ENCODE measurements at regions not wholly inside any gene's neighbourhood (a gene's known extent, or its start where the extent isn't known, plus 50 kb on each side); places are given as distances from the start of the nearest gene placed in this dataset.

DNA sequence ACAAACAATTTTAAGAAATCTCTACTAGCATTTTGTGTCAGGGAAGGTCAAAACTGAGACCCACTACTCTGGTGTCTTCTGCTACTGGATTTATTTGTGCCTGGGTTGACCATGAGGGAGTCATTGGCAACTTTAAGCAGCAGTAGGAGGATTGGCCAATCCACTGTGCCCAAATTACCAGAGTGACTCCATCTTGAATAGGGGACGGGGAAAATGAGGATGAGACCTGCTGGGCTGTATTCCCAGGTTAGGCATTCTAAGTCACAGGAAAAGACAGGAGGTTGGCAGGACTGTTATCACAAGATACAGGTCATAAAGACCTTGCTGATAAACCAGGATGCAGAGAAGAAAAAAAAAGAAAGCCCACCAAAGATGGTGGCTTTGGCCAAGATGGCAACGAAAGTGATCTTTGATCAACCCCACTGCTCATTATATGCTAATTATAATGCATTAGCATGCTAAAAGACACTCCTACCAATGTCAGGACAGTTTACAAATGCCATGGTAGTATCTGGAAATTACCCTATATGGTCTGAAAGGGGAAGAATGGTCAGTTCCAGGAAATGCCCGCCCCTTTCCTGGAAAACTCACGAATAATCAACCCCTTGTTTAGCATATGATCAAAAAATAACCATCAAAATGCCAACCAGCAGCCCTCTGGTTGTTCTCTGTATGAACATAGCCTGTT lies 200.9 kb downstream of the LTN1 start (continued):
- TF ChIP-seq ZNF671 (CRISPR knock-in tag; IDR thresholded peaks at IDR 0.05): no peak

DNA sequence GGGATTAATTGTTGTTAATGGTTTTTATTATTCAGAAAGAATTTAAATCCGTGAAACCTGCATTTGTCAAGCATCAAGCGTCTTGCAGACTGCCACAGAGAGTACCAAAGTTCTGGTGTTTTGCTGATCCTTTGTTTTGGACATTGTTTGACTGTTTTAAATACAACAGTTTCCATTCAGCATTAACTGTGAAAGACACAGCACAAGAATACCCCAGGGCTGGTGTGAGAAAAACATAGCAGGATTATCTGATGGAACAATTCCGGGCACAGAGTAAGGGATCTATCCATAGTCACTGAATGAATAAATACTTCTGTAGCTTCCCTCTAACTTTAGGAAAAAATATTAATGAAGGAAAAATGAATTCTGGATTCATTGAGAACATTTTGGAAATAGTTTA lies 202.3 kb downstream of the LTN1 start:
- no peak overlapping the region for H3K4me3 Mint-ChIP-seq
- H3K9me3 Mint-ChIP-seq: peaks cover 12% of the 10 kb centered on the region
- ChIA-PET POLR2A (no interaction called here), CTCF (no interaction called here)
- no peak for DNase-seq (ENCODE audit: low spot score)
- no peak for ATAC-seq
- H3K27ac Mint-ChIP-seq: no peak overlapping the region
- H3K4me1 Mint-ChIP-seq: peaks cover 16% of the 10 kb centered on the region
- peaks cover 8% of the 10 kb centered on the region for H3K36me3 Mint-ChIP-seq
- no peak for TF ChIP-seq OVOL2 (CRISPR knock-in tag; IDR thresholded peaks at IDR 0.05; ENCODE audit: borderline replicate concordance)
- TF ChIP-seq HMGA2 (CRISPR knock-in tag; IDR thresholded peaks at IDR 0.05): no peak
- TF ChIP-seq, protein P1, sequence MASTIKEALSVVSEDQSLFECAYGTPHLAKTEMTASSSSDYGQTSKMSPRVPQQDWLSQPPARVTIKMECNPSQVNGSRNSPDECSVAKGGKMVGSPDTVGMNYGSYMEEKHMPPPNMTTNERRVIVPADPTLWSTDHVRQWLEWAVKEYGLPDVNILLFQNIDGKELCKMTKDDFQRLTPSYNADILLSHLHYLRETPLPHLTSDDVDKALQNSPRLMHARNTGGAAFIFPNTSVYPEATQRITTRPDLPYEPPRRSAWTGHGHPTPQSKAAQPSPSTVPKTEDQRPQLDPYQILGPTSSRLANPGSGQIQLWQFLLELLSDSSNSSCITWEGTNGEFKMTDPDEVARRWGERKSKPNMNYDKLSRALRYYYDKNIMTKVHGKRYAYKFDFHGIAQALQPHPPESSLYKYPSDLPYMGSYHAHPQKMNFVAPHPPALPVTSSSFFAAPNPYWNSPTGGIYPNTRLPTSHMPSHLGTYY (CRISPR knock-in tag; IDR thresholded peaks at IDR 0.05): no peak
- TF ChIP-seq, protein P2, sequence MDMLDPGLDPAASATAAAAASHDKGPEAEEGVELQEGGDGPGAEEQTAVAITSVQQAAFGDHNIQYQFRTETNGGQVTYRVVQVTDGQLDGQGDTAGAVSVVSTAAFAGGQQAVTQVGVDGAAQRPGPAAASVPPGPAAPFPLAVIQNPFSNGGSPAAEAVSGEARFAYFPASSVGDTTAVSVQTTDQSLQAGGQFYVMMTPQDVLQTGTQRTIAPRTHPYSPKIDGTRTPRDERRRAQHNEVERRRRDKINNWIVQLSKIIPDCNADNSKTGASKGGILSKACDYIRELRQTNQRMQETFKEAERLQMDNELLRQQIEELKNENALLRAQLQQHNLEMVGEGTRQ (CRISPR knock-in tag; IDR thresholded peaks at IDR 0.05): no peak
- no peak for TF ChIP-seq ZNF396 (CRISPR knock-in tag; IDR thresholded peaks at IDR 0.05; ENCODE audit: borderline replicate concordance)
- no peak for TF ChIP-seq ZNF317 (CRISPR knock-in tag; IDR thresholded peaks at IDR 0.05; ENCODE audit: borderline replicate concordance, low read depth)
- TF ChIP-seq GTF2I (CRISPR knock-in tag; conservative IDR thresholded peaks at IDR 0.05): no peak
- TF ChIP-seq, protein P3, sequence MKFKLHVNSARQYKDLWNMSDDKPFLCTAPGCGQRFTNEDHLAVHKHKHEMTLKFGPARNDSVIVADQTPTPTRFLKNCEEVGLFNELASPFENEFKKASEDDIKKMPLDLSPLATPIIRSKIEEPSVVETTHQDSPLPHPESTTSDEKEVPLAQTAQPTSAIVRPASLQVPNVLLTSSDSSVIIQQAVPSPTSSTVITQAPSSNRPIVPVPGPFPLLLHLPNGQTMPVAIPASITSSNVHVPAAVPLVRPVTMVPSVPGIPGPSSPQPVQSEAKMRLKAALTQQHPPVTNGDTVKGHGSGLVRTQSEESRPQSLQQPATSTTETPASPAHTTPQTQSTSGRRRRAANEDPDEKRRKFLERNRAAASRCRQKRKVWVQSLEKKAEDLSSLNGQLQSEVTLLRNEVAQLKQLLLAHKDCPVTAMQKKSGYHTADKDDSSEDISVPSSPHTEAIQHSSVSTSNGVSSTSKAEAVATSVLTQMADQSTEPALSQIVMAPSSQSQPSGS (CRISPR knock-in tag; IDR thresholded peaks at IDR 0.05; ENCODE audit: borderline replicate concordance, low read depth): no peak
- TF ChIP-seq ZNF263 (CRISPR knock-in tag; IDR thresholded peaks at IDR 0.05; ENCODE audit: low read depth): no peak
- TF ChIP-seq CREB1 (CRISPR knock-in tag; IDR thresholded peaks at IDR 0.05): no peak
- H3K27me3 Mint-ChIP-seq (ENCODE audit: low read depth): no peaks in the 10 kb centered on the region; the same call in 1 of the 2 replicates

DNA sequence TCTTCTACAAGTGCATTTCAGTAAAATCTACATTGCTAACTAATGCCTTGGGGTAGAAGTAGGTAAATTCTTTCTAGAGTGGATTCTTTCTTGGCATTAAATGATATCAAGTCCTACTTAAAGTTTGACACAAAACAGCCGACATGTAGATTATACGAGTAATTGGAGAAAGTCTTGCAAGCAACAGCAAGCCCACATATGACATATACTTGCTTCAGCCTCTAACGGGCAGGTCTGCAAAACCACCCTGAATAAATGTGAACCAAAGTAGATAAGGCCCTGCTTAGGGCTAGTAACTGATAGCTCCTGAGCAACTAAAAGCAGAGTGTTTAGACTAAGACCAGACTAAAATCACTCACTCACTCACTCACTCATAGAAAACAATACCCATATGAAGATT lies 203.2 kb downstream of the LTN1 start:
- H3K4me1 Mint-ChIP-seq: peaks cover 9% of the 10 kb centered on the region
- peaks cover 16% of the 10 kb centered on the region for H3K36me3 Mint-ChIP-seq
- H3K4me3 Mint-ChIP-seq: no peak overlapping the region
- DNase-seq (ENCODE audit: low spot score) (no peak), ATAC-seq (no peak)
- peaks cover 20% of the 10 kb centered on the region for H3K9me3 Mint-ChIP-seq
- no peaks in the 10 kb centered on the region for H3K27me3 Mint-ChIP-seq (ENCODE audit: low read depth)
- H3K27ac Mint-ChIP-seq: no peak overlapping the region
- CTCF ChIA-PET: interaction anchor here (0.8 kb wide), 1 partner anchor 44 kb away, joined by 3 read pairs; no protein-coding TSS in a partner anchor
- POLR2A ChIA-PET: no interaction called here
- no peak for TF ChIP-seq RORB (CRISPR knock-in tag; IDR thresholded peaks at IDR 0.05)
- TF ChIP-seq ZNF671 (CRISPR knock-in tag; IDR thresholded peaks at IDR 0.05): no peak
- TF ChIP-seq JAZF1 (CRISPR knock-in tag; IDR thresholded peaks at IDR 0.05): no peak
- TF ChIP-seq, protein P4, sequence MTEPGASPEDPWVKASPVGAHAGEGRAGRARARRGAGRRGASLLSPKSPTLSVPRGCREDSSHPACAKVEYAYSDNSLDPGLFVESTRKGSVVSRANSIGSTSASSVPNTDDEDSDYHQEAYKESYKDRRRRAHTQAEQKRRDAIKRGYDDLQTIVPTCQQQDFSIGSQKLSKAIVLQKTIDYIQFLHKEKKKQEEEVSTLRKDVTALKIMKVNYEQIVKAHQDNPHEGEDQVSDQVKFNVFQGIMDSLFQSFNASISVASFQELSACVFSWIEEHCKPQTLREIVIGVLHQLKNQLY (CRISPR knock-in tag; IDR thresholded peaks at IDR 0.05): no peak
- TF ChIP-seq, protein P5, sequence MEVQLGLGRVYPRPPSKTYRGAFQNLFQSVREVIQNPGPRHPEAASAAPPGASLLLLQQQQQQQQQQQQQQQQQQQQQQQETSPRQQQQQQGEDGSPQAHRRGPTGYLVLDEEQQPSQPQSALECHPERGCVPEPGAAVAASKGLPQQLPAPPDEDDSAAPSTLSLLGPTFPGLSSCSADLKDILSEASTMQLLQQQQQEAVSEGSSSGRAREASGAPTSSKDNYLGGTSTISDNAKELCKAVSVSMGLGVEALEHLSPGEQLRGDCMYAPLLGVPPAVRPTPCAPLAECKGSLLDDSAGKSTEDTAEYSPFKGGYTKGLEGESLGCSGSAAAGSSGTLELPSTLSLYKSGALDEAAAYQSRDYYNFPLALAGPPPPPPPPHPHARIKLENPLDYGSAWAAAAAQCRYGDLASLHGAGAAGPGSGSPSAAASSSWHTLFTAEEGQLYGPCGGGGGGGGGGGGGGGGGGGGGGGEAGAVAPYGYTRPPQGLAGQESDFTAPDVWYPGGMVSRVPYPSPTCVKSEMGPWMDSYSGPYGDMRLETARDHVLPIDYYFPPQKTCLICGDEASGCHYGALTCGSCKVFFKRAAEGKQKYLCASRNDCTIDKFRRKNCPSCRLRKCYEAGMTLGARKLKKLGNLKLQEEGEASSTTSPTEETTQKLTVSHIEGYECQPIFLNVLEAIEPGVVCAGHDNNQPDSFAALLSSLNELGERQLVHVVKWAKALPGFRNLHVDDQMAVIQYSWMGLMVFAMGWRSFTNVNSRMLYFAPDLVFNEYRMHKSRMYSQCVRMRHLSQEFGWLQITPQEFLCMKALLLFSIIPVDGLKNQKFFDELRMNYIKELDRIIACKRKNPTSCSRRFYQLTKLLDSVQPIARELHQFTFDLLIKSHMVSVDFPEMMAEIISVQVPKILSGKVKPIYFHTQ (CRISPR knock-in tag; IDR thresholded peaks at IDR 0.05): no peak
- no peak for TF ChIP-seq TEAD4 (CRISPR knock-in tag; IDR thresholded peaks at IDR 0.05)
- no peak for TF ChIP-seq SMAD4 (CRISPR knock-in tag; IDR thresholded peaks at IDR 0.05)
- no peak for TF ChIP-seq ZNF138 (CRISPR knock-in tag; conservative IDR thresholded peaks at IDR 0.05)
- no peak for TF ChIP-seq ZNF396 (CRISPR knock-in tag; IDR thresholded peaks at IDR 0.05; ENCODE audit: borderline replicate concordance)
- no peak for TF ChIP-seq ZNF423 (CRISPR knock-in tag; IDR thresholded peaks at IDR 0.05)
- TF ChIP-seq ZNF121 (CRISPR knock-in tag; IDR thresholded peaks at IDR 0.05): no peak
- no peak for TF ChIP-seq MXD4 (CRISPR knock-in tag; IDR thresholded peaks at IDR 0.05; ENCODE audit: borderline replicate concordance)
- TF ChIP-seq CREM (CRISPR knock-in tag; IDR thresholded peaks at IDR 0.05): no peak
- TF ChIP-seq HMGA2 (CRISPR knock-in tag; IDR thresholded peaks at IDR 0.05): no peak
- no peak for TF ChIP-seq MYBL2 (CRISPR knock-in tag; IDR thresholded peaks at IDR 0.05)
- TF ChIP-seq GRHL2 (CRISPR knock-in tag; IDR thresholded peaks at IDR 0.05; ENCODE audit: insufficient replicate concordance, severe bottlenecking): no peak
- no peak for TF ChIP-seq FOXJ3 (CRISPR knock-in tag; IDR thresholded peaks at IDR 0.05; ENCODE audit: borderline replicate concordance)
- no peak for TF ChIP-seq ESRRA (CRISPR knock-in tag; IDR thresholded peaks at IDR 0.05; ENCODE audit: borderline replicate concordance)
